A673 (cell line): ENCODE measurements at regions not wholly inside any gene's neighbourhood (a gene's known extent, or its start where the extent isn't known, plus 50 kb on each side); places are given as distances from the start of the nearest gene placed in this dataset.

Experiments used
- CTCF ChIP-seq: fragments of 300-800, 200-600 bp; sonication (generic); conservative IDR thresholded peaks from 2 replicates; pipeline ENCODE4 v1.5.1; 2017; ENCODE audit warnings: low read depth, mild to moderate bottlenecking, antibody characterized with exemption, low read length, moderate library complexity, mixed read lengths
- EZH2 ChIP-seq: fragments of 200-600 bp; sonication (generic); IDR thresholded peaks from 2 replicates; pipeline ENCODE4 v1.6.1; 2017; ENCODE audit warnings: borderline replicate concordance, low read depth, mild to moderate bottlenecking, mixed read lengths, antibody characterized with exemption, low read length; ENCODE audit not compliant: poor library complexity, severe bottlenecking

- TF ChIP-seq CTCF (peak; percentile 88), EZH2 (no peak)
Measured at GRCh38 chr18:11553098-11553940, 56.1 kb upstream of the SLC35G4 start.
